Activated CD4-positive, alpha-beta T cell treated with anti-CD3 and anti-CD28 coated beads for 36 hours (primary cell): ENCODE measurements at regions not wholly inside any gene's neighbourhood (a gene's known extent, or its start where the extent isn't known, plus 50 kb on each side); places are given as distances from the start of the nearest gene placed in this dataset.
"Not testable (repeated sequence)": the region's sequence is repeated elsewhere in the genome, so short reads cannot be mapped to it uniquely, and the experiment has no call there.

Source experiments
- ATAC-seq: fragments of 200-7000 bp; cut with Tn5 transposase; one replicate; pipeline ENCODE4 v1.10.0; 2021; ENCODE audit warnings: mild to moderate bottlenecking, moderate library complexity
- CTCF ChIA-PET: fragments of 350-600 bp; sonication (Branson Sonifier 250); formaldehyde crosslinking; loops from one replicate; lab custom pipeline; 2021; ENCODE audit warnings: antibody characterized with exemption; lab: Charles Lee
- POLR2A ChIA-PET: fragments of 350-600 bp; sonication (Branson Sonifier 250); formaldehyde crosslinking; loops from one replicate; lab custom pipeline; 2021; ENCODE audit warnings: antibody characterized with exemption, inconsistent platforms; lab: Charles Lee
- DNase-seq: peaks from one replicate; pipeline ENCODE4 v3.0.0-alpha.2; 2020
- H3K27ac Mint-ChIP-seq: one replicate; pipeline ENCODE4 v1.8.0; 2021; ENCODE audit warnings: mixed read lengths
- H3K27me3 Mint-ChIP-seq: one replicate; pipeline ENCODE4 v1.8.0; 2021; ENCODE audit warnings: mixed read lengths
- H3K36me3 Mint-ChIP-seq: one replicate; pipeline ENCODE4 v1.8.0; 2021; ENCODE audit warnings: low read depth, mixed read lengths
- H3K4me1 Mint-ChIP-seq: one replicate; pipeline ENCODE4 v1.8.0; 2021; ENCODE audit warnings: mixed read lengths
- H3K4me3 Mint-ChIP-seq: one replicate; pipeline ENCODE4 v1.8.0; 2021; ENCODE audit warnings: mild to moderate bottlenecking, moderate library complexity, mixed read lengths
- H3K9me3 Mint-ChIP-seq: one replicate; pipeline ENCODE4 v1.8.0; 2021; ENCODE audit warnings: low read depth, mixed read lengths
- intact Hi-C, 2 experiments: fragments of 100-400 bp; cut with DNase I in 1 of 2; cut with micrococcal nuclease in 1 of 2; formaldehyde crosslinking; loops; one replicate each; pipeline versions ENCODE4 v1.14.2 to v1.15.1; 2022 to 2024; cut with DNase I, micrococcal nuclease

DNA sequence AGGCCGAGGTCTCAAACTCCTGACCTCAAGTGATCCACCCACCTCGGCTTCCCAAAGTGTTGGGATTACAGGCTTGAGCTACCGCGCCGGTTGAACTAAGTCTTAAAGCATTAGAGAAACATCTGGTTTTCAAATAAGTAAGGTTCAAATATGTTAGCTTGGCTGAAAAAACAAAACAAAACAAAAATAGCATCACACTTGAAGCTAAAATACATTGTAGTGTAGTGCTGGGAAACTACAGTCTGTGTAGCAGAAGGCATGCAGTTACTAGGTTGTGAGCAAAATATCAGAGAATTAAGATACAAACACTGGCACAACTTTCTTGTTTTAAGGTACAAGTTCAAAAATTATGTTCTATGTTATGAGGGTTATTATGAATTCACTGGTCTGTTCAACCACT lies 224.8 kb upstream of the CHORDC1 start:
- DNase-seq (no peak), ATAC-seq (no peak)
- Mint-ChIP-seq H3K36me3 (no peaks in the 10 kb centered on the region), H3K4me1 (peaks cover 2% of the 10 kb centered on the region), H3K27ac (no peak overlapping the region), H3K4me3 (no peak overlapping the region), H3K9me3 (no peaks in the 10 kb centered on the region), H3K27me3 (no peaks in the 10 kb centered on the region)
- ChIA-PET CTCF (no interaction called here), POLR2A (no interaction called here)
- intact Hi-C loops, result no loop called here

DNA sequence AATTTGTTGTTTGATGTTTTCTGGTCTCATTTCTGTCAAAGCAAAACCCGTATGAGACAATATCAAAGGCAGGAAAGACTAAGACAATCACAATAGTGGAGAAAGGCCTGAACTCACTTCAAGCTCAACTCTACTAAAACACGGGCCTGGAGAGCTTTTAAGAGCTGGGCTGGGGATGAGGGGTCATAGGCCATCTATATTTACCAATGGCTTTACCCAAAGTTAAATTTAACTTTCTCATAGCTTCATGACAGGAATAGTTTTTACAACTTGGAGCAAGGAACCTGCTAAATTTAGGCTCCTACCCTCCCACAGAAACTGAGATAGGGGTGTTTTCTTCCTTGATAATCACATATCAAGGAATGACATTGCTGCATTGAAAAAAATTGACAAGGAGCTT lies 223.4 kb upstream of the CHORDC1 start:
- Mint-ChIP-seq H3K9me3 (no peaks in the 10 kb centered on the region), H3K4me3 (no peak overlapping the region), H3K27me3 (no peaks in the 10 kb centered on the region), H3K36me3 (no peaks in the 10 kb centered on the region), H3K27ac (no peak overlapping the region), H3K4me1 (peaks cover 2% of the 10 kb centered on the region)
- ChIA-PET CTCF (no interaction called here), POLR2A (interaction anchor here (0.5 kb wide), 1 partner anchor 145 kb away, joined by 5 read pairs; no protein-coding TSS in a partner anchor)
- no peak for ATAC-seq
- no peak for DNase-seq
- intact Hi-C loops, result no loop called here

DNA sequence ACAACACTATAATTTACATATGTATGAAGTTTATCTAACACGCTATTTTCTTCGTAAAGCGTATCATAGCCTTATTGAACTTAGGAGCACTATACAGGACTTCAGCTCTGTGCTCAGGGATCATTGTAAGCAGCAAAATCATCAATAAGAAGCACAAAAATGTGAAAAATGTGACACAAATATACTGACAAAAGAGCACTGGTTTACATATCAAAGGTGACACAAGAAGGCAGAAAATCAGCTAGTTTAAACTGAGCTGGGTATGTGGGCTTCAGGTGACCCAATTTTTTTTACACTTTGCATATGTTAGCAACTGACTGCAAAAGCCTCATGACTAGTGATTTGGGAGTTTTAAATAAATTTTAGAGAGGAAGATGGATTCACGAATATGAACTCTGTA lies 215.2 kb upstream of the CHORDC1 start:
- no peak for ATAC-seq
- H3K4me1 Mint-ChIP-seq, result no peaks in the 10 kb centered on the region
- H3K4me3 Mint-ChIP-seq, result no peak overlapping the region
- no peak for DNase-seq
- H3K36me3 Mint-ChIP-seq, result no peaks in the 10 kb centered on the region
- no peaks in the 10 kb centered on the region for H3K27me3 Mint-ChIP-seq
- ChIA-PET CTCF (no interaction called here), POLR2A (no interaction called here)
- no peaks in the 10 kb centered on the region for H3K9me3 Mint-ChIP-seq
- intact Hi-C loops, result loop anchor here in 1 of 2 experiments (10.0 kb wide), 1 partner anchor 153 kb away; no protein-coding TSS in a partner anchor
- H3K27ac Mint-ChIP-seq, result no peak overlapping the region

DNA sequence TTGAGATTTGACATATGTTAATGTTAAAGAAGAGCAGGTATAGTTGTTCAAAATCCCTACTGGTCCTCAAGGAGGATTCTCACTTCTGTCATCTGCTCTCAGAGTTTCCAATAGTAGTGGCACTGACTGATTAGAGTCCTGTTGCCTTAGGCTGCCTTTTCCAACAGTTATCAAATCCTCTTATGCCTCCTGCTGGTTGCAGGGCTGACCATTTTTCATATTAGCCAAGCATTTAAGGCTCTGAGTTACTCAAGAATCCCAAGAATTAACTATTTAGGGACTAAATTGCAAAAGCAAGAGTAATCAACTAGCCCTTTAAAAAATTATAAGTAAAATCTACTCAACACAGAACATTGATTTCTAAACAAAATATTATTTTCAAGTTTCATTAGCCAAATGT lies 212.0 kb upstream of the CHORDC1 start:
- H3K4me1 Mint-ChIP-seq, result no peaks in the 10 kb centered on the region
- no peak for DNase-seq
- H3K9me3 Mint-ChIP-seq, result no peaks in the 10 kb centered on the region
- no peak overlapping the region for H3K4me3 Mint-ChIP-seq
- intact Hi-C loops, result loop anchor here in 1 of 2 experiments (10.0 kb wide), 1 partner anchor 150 kb away; no protein-coding TSS in a partner anchor
- ChIA-PET POLR2A (no interaction called here), CTCF (no interaction called here)
- H3K27me3 Mint-ChIP-seq, result no peaks in the 10 kb centered on the region
- no peak for ATAC-seq
- H3K27ac Mint-ChIP-seq, result no peak overlapping the region
- H3K36me3 Mint-ChIP-seq, result no peaks in the 10 kb centered on the region

DNA sequence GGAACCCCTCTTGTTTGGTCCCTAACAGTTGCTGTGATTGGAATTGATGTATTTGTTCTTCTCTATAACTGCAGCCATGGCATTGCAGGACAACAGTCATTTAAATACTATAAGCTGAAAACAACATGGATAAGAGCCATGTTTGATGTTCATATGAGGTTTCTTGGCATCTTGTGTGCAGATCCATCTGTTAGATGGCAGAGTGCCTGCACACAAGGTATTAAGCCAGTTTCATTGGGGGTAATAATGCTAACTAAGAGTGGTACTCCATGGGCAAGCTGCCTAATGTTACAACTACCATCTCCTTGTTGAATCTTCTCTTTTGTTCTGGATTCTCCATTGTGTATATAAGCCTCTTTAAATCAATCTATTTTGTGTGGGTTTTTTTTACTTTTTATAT lies 206.0 kb upstream of the CHORDC1 start:
- ChIA-PET CTCF (no interaction called here), POLR2A (no interaction called here)
- Mint-ChIP-seq H3K9me3 (no peaks in the 10 kb centered on the region), H3K27ac (no peak overlapping the region), H3K4me1 (no peaks in the 10 kb centered on the region), H3K36me3 (no peaks in the 10 kb centered on the region), H3K27me3 (peaks cover 1% of the 10 kb centered on the region), H3K4me3 (no peak overlapping the region)
- intact Hi-C loops, result no loop called here
- ATAC-seq, result no peak
- no peak for DNase-seq

DNA sequence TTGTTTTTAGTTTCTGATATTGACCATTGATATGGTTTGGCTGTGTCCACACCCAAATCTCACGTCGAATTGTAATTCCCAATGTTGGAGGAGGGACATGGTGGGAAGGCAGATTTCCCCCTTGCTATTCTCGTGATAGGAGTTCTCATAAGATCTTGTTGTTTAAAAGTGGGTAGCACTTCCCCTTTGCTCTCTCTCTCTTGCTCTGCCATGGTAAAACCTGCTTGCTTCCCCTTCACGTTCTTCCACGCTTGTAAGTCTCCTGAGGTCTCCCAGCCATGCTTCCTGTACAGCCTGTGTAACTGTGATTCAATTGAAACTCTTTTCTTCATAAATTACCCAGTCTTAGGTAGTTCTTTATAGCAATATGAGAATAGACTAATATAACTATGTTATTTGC lies 203.6 kb upstream of the CHORDC1 start:
- CTCF ChIA-PET, result no interaction called here
- Mint-ChIP-seq H3K9me3 (no peaks in the 10 kb centered on the region), H3K27ac (no peak overlapping the region), H3K36me3 (no peaks in the 10 kb centered on the region), H3K4me3 (no peak overlapping the region), H3K4me1 (no peaks in the 10 kb centered on the region), H3K27me3 (peaks cover 1% of the 10 kb centered on the region)
- no peak for ATAC-seq
- POLR2A ChIA-PET, result no interaction called here
- intact Hi-C loops, result no loop called here
- no peak for DNase-seq

DNA sequence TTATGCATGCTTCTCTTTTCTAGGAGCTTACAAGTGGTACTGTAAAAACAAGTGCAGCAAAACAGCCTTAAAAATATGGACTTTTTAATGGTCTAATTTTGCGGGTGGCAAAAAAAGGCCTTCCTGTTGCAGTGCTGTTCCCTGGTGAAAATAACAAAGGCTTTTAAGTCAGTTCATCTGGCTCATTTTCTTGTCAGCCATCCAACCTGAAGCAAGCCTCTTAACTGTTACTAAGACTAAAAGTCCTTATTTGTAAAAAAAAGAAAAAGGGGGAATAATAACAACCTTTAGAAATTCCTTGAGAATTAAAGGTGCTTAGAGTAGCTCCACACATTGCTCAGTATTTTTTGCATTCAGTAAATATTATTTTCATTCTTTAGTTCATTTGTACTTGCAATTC lies 200.5 kb upstream of the CHORDC1 start:
- Mint-ChIP-seq H3K27me3 (peaks cover 4% of the 10 kb centered on the region), H3K36me3 (no peaks in the 10 kb centered on the region), H3K27ac (no peak overlapping the region), H3K9me3 (no peaks in the 10 kb centered on the region), H3K4me1 (no peaks in the 10 kb centered on the region), H3K4me3 (no peak overlapping the region)
- no peak for DNase-seq
- ATAC-seq, result no peak
- intact Hi-C loops, result no loop called here
- ChIA-PET CTCF (interaction anchor here (0.6 kb wide), 1 partner anchor 54 kb away, joined by 3 read pairs; no protein-coding TSS in a partner anchor), POLR2A (no interaction called here)

DNA sequence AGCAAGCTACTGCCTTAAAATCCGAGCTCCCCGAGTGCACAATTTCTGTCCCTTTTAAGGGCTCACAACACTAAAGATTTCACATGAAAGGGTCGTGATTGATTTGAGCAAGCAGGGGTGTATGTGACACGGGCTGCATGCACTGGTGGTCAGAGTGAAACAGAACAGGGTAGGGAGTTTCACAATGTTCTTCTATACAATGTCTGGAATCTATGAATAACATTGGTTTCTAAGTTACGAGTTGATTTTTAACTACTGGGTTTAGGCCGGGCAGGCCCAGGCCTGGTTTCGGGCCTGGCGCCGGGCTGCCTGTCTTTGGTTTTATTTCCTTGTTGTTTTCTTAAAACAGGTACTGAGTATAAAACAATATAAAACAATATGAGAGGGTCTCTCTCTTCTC lies 199.9 kb upstream of the CHORDC1 start:
- H3K27me3 Mint-ChIP-seq, H3K27ac Mint-ChIP-seq, H3K4me1 Mint-ChIP-seq, POLR2A ChIA-PET, H3K9me3 Mint-ChIP-seq, DNase-seq, intact Hi-C loops, H3K4me3 Mint-ChIP-seq, CTCF ChIA-PET, ATAC-seq, H3K36me3 Mint-ChIP-seq: not testable (repeated sequence)

DNA sequence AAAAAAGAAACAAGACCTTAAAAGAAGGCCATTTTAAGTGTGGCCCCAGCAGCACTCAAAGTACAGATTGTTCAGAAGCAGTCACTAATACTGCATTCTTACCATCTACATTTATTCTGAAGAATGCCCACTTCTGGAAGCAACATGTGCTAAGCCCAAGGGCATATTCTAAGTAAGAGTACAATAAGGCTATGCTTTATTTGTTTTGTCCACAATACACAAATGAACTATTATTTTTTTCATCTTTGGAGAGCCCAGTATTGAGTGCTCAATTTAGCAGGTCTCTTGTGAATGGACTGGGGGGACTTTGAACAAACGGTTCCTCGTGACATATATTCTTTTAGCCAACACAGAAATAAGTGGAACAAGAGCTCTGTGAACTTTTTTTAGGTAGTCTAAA lies 191.4 kb upstream of the CHORDC1 start:
- Mint-ChIP-seq H3K4me3 (no peak overlapping the region), H3K4me1 (no peaks in the 10 kb centered on the region), H3K27ac (no peak overlapping the region), H3K9me3 (no peaks in the 10 kb centered on the region), H3K36me3 (no peaks in the 10 kb centered on the region), H3K27me3 (peaks cover under 1% of the 10 kb centered on the region)
- no peak for ATAC-seq
- CTCF ChIA-PET, result no interaction called here
- intact Hi-C loops, result no loop called here
- no peak for DNase-seq
- POLR2A ChIA-PET, result no interaction called here

DNA sequence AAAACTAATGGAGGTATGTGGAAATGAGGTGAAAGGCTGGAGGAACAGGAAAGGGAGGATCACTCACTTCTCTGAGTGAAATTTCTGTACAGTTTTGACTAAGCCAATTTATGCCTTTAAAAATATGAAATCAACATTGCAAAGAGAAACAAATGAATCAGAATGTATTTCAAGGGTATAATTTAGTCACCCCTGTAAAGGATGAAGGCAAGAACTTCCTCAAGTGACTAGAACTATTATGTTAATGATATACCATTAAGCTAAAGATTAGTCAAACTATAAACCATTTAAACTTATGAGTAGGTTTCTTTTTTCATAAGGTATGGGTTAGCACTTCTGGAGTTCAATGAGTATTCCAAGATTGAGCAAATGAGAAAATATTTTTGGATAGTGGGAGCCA lies 184.5 kb upstream of the CHORDC1 start:
- no peak overlapping the region for H3K27ac Mint-ChIP-seq

DNA sequence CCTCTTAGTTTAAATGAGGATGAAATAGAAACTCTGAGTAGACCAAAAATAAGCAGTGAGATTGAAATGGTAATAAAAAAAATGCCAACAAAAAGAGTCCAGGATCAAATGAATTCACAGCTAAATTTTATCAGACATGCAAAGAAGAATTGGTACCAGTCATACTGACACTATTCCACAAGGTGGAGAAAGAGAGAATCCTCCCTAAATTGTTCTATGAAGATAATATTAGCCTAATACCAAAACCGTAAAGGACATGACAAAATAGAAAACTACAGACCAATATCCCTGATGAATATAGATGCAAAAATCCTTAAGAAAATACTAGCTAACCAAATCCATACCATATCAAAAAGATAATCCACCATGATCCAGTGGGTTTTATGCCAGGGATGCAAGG lies 169.8 kb upstream of the CHORDC1 start:
- CTCF ChIA-PET, result no interaction called here
- H3K36me3 Mint-ChIP-seq, result no peaks in the 10 kb centered on the region

More for the DNA sequence above, 184.5 kb upstream of the CHORDC1 start:
- H3K4me1 Mint-ChIP-seq, result no peaks in the 10 kb centered on the region
- intact Hi-C loops, result no loop called here
- CTCF ChIA-PET, result no interaction called here
- no peak for DNase-seq
- H3K9me3 Mint-ChIP-seq, result peaks cover 2% of the 10 kb centered on the region
- H3K27me3 Mint-ChIP-seq, result no peaks in the 10 kb centered on the region
- POLR2A ChIA-PET, result no interaction called here
- H3K36me3 Mint-ChIP-seq, result no peaks in the 10 kb centered on the region
- H3K4me3 Mint-ChIP-seq, result no peak overlapping the region
- no peak for ATAC-seq

DNA sequence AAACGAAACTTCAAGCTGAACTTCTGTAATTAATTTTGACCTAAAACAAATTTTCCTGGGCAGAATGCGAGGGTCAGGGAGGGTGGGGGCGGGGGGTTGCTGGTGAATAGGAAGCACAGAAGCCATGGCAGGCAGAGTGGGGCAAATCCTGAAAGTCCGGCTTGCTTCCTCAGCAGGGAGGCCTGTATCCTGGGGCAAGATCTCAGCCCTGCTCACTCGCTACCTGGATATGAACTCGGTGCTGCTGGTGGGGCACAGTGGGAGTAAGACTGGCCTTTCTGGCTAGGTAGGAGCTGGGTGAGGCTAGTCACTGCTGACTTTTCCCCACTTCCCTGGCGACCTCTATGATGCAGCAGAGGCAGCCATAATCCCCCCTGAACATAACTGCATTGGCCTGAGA lies 168.9 kb upstream of the CHORDC1 start:
- no peak overlapping the region for H3K4me3 Mint-ChIP-seq
- H3K27ac Mint-ChIP-seq, result no peak overlapping the region
- no peaks in the 10 kb centered on the region for H3K36me3 Mint-ChIP-seq
- no peaks in the 10 kb centered on the region for H3K27me3 Mint-ChIP-seq
- H3K4me1 Mint-ChIP-seq, result no peaks in the 10 kb centered on the region
- ChIA-PET CTCF (no interaction called here), POLR2A (no interaction called here)
- ATAC-seq (no peak), DNase-seq (no peak)
- no peaks in the 10 kb centered on the region for H3K9me3 Mint-ChIP-seq
- intact Hi-C loops, result no loop called here

More for the DNA sequence above, 169.8 kb upstream of the CHORDC1 start:
- no peaks in the 10 kb centered on the region for H3K4me1 Mint-ChIP-seq
- no peak overlapping the region for H3K27ac Mint-ChIP-seq
- POLR2A ChIA-PET, result no interaction called here
- no peaks in the 10 kb centered on the region for H3K27me3 Mint-ChIP-seq
- intact Hi-C loops, result no loop called here
- no peaks in the 10 kb centered on the region for H3K9me3 Mint-ChIP-seq
- DNase-seq (no peak), ATAC-seq (no peak)
- no peak overlapping the region for H3K4me3 Mint-ChIP-seq

DNA sequence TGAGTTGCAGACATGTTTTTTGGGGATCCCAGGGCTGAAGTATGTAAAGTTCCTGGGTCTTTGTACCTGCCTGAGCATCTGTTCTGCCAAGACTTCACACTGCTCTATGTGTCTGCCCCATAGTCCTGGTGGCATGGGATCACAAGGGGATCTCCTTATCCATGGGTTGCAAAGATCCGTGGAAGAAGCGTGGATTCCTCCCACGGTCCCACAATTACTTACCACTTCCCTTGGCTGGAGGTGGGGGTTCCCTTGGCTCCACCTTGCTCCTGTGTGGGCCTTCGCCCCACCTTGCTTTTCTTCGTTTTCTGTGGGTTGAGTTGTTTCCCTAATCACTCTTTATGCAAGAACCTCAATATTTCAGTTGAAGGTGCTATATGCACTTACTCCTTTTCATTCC lies 157.4 kb upstream of the CHORDC1 start:
- ChIA-PET POLR2A (no interaction called here), CTCF (no interaction called here)
- H3K27me3 Mint-ChIP-seq, result peaks cover 1% of the 10 kb centered on the region
- no peak for DNase-seq
- H3K27ac Mint-ChIP-seq, result no peak overlapping the region
- ATAC-seq, result no peak
- no peaks in the 10 kb centered on the region for H3K36me3 Mint-ChIP-seq
- intact Hi-C loops, result no loop called here
- no peak overlapping the region for H3K4me3 Mint-ChIP-seq
- H3K9me3 Mint-ChIP-seq, result no peaks in the 10 kb centered on the region
- H3K4me1 Mint-ChIP-seq, result no peaks in the 10 kb centered on the region
